IPS-18a (cell line): ENCODE measurements at regions not wholly inside any gene's neighbourhood (a gene's known extent, or its start where the extent isn't known, plus 50 kb on each side); places are given as distances from the start of the nearest gene placed in this dataset.

Experiments used
- H3K27ac ChIP-seq: one replicate; pipeline ENCODE4 v1.5.1; 2013; ENCODE audit warnings: low read length
- H3K27me3 ChIP-seq: one replicate; pipeline ENCODE4 v1.6.1; 2013; ENCODE audit warnings: mild to moderate bottlenecking, low read length; ENCODE audit not compliant: control insufficient read depth, insufficient read depth
- H3K36me3 ChIP-seq: one replicate; pipeline ENCODE4 v1.6.1; 2013; ENCODE audit warnings: low read depth, low read length; ENCODE audit not compliant: control insufficient read depth
- H3K4me1 ChIP-seq: one replicate; pipeline ENCODE4 v1.6.1; 2013; ENCODE audit warnings: low read depth, low read length; ENCODE audit not compliant: control insufficient read depth
- H3K4me3 ChIP-seq: one replicate; pipeline ENCODE4 v1.5.1; 2013; ENCODE audit warnings: low read length
- H3K9ac ChIP-seq: one replicate; pipeline ENCODE4 v1.6.1; 2013; ENCODE audit warnings: mild to moderate bottlenecking, low read length, moderate library complexity
- H3K9me3 ChIP-seq: one replicate; pipeline ENCODE4 v1.6.1; 2013; ENCODE audit warnings: low read depth, low read length; ENCODE audit not compliant: control insufficient read depth

- Histone ChIP-seq H3K36me3 (no peaks in the 10 kb centered on the region), H3K4me1 (no peaks in the 10 kb centered on the region), H3K27me3 (no peaks in the 10 kb centered on the region), H3K9ac (no peak overlapping the region), H3K9me3 (no peaks in the 10 kb centered on the region), H3K4me3 (no peak overlapping the region), H3K27ac (no peak overlapping the region)
Observed at GRCh38 chr5:54829676-54830535, 155.5 kb downstream of the ESM1 start.

GRCh38 chr5:54829102-54829501, 156.3 kb downstream of the ESM1 start:
- H3K4me3 ChIP-seq: no peak overlapping the region

GRCh38 chr5:54828151-54828550, 157.2 kb downstream of the ESM1 start:
- H3K27ac ChIP-seq: no peak overlapping the region
- H3K9me3 ChIP-seq: no peaks in the 10 kb centered on the region
- H3K4me3 ChIP-seq: no peak overlapping the region
- no peaks in the 10 kb centered on the region for H3K4me1 ChIP-seq
- no peaks in the 10 kb centered on the region for H3K27me3 ChIP-seq
- H3K36me3 ChIP-seq: no peaks in the 10 kb centered on the region
- H3K9ac ChIP-seq: no peak overlapping the region

More at GRCh38 chr5:54829102-54829501, 156.3 kb downstream of the ESM1 start:
- Histone ChIP-seq H3K27me3 (no peaks in the 10 kb centered on the region), H3K9me3 (no peaks in the 10 kb centered on the region), H3K36me3 (no peaks in the 10 kb centered on the region), H3K27ac (no peak overlapping the region), H3K4me1 (no peaks in the 10 kb centered on the region), H3K9ac (no peak overlapping the region)

GRCh38 chr5:54825005-54825404, 160.4 kb downstream of the ESM1 start:
- Histone ChIP-seq H3K4me1 (no peaks in the 10 kb centered on the region), H3K9ac (no peak overlapping the region), H3K27ac (no peak overlapping the region), H3K4me3 (no peak overlapping the region), H3K9me3 (no peaks in the 10 kb centered on the region), H3K36me3 (no peaks in the 10 kb centered on the region), H3K27me3 (no peaks in the 10 kb centered on the region)

GRCh38 chr5:54823006-54823405, 162.4 kb downstream of the ESM1 start:
- no peak overlapping the region for H3K27ac ChIP-seq
- H3K9ac ChIP-seq: no peak overlapping the region
- no peaks in the 10 kb centered on the region for H3K36me3 ChIP-seq
- H3K27me3 ChIP-seq: no peaks in the 10 kb centered on the region
- no peaks in the 10 kb centered on the region for H3K9me3 ChIP-seq
- no peaks in the 10 kb centered on the region for H3K4me1 ChIP-seq
- no peak overlapping the region for H3K4me3 ChIP-seq

GRCh38 chr5:54822324-54822687, 163.1 kb downstream of the ESM1 start:
- H3K27ac ChIP-seq: no peak overlapping the region
- no peaks in the 10 kb centered on the region for H3K27me3 ChIP-seq
- no peaks in the 10 kb centered on the region for H3K9me3 ChIP-seq
- no peaks in the 10 kb centered on the region for H3K4me1 ChIP-seq
- H3K9ac ChIP-seq: no peak overlapping the region
- H3K4me3 ChIP-seq: no peak overlapping the region
- no peaks in the 10 kb centered on the region for H3K36me3 ChIP-seq

- H3K4me1 ChIP-seq: no peaks in the 10 kb centered on the region
- no peaks in the 10 kb centered on the region for H3K36me3 ChIP-seq
- H3K27ac ChIP-seq: no peak overlapping the region
- H3K4me3 ChIP-seq: no peak overlapping the region
- H3K9me3 ChIP-seq: no peaks in the 10 kb centered on the region
- no peaks in the 10 kb centered on the region for H3K27me3 ChIP-seq
- H3K9ac ChIP-seq: no peak overlapping the region
Observed at GRCh38 chr5:54821445-54822323, 163.7 kb downstream of the ESM1 start.

GRCh38 chr5:54820346-54821134, 164.9 kb downstream of the ESM1 start:
- Histone ChIP-seq H3K4me3 (no peak overlapping the region), H3K27me3 (no peaks in the 10 kb centered on the region), H3K9ac (no peak overlapping the region), H3K36me3 (no peaks in the 10 kb centered on the region), H3K9me3 (no peaks in the 10 kb centered on the region), H3K27ac (no peak overlapping the region), H3K4me1 (no peaks in the 10 kb centered on the region)

- no peaks in the 10 kb centered on the region for H3K36me3 ChIP-seq
- no peak overlapping the region for H3K4me3 ChIP-seq
- H3K4me1 ChIP-seq: no peaks in the 10 kb centered on the region
- no peaks in the 10 kb centered on the region for H3K9me3 ChIP-seq
- H3K27ac ChIP-seq: no peak overlapping the region
- no peaks in the 10 kb centered on the region for H3K27me3 ChIP-seq
- no peak overlapping the region for H3K9ac ChIP-seq
Observed at GRCh38 chr5:54807421-54807820, 178.0 kb downstream of the ESM1 start.

- no peak overlapping the region for H3K27ac ChIP-seq
- H3K4me3 ChIP-seq: no peak overlapping the region
- H3K9ac ChIP-seq: no peak overlapping the region
- no peaks in the 10 kb centered on the region for H3K36me3 ChIP-seq
- no peaks in the 10 kb centered on the region for H3K27me3 ChIP-seq
- no peaks in the 10 kb centered on the region for H3K4me1 ChIP-seq
- no peaks in the 10 kb centered on the region for H3K9me3 ChIP-seq
Observed at GRCh38 chr5:54804521-54804920, 180.9 kb downstream of the ESM1 start.

GRCh38 chr5:54804086-54804485, 181.3 kb downstream of the ESM1 start:
- Histone ChIP-seq H3K36me3 (no peaks in the 10 kb centered on the region), H3K27ac (no peak overlapping the region), H3K4me3 (no peak overlapping the region), H3K4me1 (no peaks in the 10 kb centered on the region), H3K9ac (no peak overlapping the region), H3K9me3 (no peaks in the 10 kb centered on the region), H3K27me3 (no peaks in the 10 kb centered on the region)
